ENCODE measurements at regions not wholly inside any gene's neighbourhood (a gene's known extent, or its start where the extent isn't known, plus 50 kb on each side); places are given as distances from the start of the nearest gene placed in this dataset.

GRCh38 chr2:2912293-2912692 lies 465.3 kb downstream of the EIPR1 start:
- intact Hi-C loops (cut with micrococcal nuclease) = no loop called here
- FAIRE-seq (no peak), ATAC-seq (no peak), DNase-seq (ENCODE audit: extremely low read depth in 1 of 4, low spot score in 3 of 4) (no peak)
- Histone ChIP-seq H2AFZ (ENCODE audit: low read depth, low read length) (no peak overlapping the region), H4K20me1 (replicated peaks; ENCODE audit: control insufficient read depth, insufficient read depth, low read length) (no peaks in the 10 kb centered on the region), H3K27ac (ENCODE audit: extremely low read depth, low read depth, low read length) (no peak overlapping the region), H3K4me3 (no peak overlapping the region), H3K4me2 (ENCODE audit: insufficient read depth, low read length) (no peak overlapping the region), H3K79me2 (ENCODE audit: control insufficient read depth, insufficient read depth, low read length) (no peaks in the 10 kb centered on the region), H3K4me1 (replicated peaks in 1 of 2; ENCODE audit: control insufficient read depth in 2 of 2, insufficient read depth in 2 of 2, low read length in 2 of 2) (no peaks in the 10 kb centered on the region), H3K9ac (ENCODE audit: insufficient read depth in 1 of 2, low read depth in 2 of 2, low read length in 2 of 2) (no peak overlapping the region), H3K9me1 (ENCODE audit: control insufficient read depth, insufficient read depth, low read length) (no peaks in the 10 kb centered on the region), H3K36me3 (ENCODE audit: control insufficient read depth, insufficient read depth, low read length) (no peaks in the 10 kb centered on the region), H3K9me3 (replicated peaks; ENCODE audit: control insufficient read depth, insufficient read depth, low read depth, low read length) (no peaks in the 10 kb centered on the region), H3K27me3 (ENCODE audit: control insufficient read depth in 2 of 2, insufficient read depth in 2 of 2, low read length in 2 of 2) (peaks cover 15 to 65% of the 10 kb centered on the region in 2 experiments)
- ChIA-PET CTCF (ENCODE audit: low intra/inter-chr PET ratio) (no interaction called here), POLR2A (no interaction called here)
- 0% methylated on average over 3 of the region's 3 CpGs for WGBS (ENCODE audit: insufficient coverage, low coverage, missing lambda C conversion rate)
- in situ Hi-C loops (cut with MboI) = no loop called here
- no TSS peak for BruUV-seq (replicated peaks)
- TF ChIP-seq, protein P1, sequence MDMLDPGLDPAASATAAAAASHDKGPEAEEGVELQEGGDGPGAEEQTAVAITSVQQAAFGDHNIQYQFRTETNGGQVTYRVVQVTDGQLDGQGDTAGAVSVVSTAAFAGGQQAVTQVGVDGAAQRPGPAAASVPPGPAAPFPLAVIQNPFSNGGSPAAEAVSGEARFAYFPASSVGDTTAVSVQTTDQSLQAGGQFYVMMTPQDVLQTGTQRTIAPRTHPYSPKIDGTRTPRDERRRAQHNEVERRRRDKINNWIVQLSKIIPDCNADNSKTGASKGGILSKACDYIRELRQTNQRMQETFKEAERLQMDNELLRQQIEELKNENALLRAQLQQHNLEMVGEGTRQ (CRISPR knock-in tag; IDR thresholded peaks at IDR 0.05) = no peak
- TF ChIP-seq ZNF449 (CRISPR knock-in tag; IDR thresholded peaks at IDR 0.05) (no peak), ZBTB34 (CRISPR knock-in tag; IDR thresholded peaks at IDR 0.05) (no peak), STAG1 (CRISPR knock-in tag; IDR thresholded peaks at IDR 0.05; ENCODE audit: borderline replicate concordance) (no peak), RNF2 (IDR thresholded peaks at IDR 0.05) (no peak), ZNF354B (CRISPR knock-in tag; IDR thresholded peaks at IDR 0.05) (no peak), NFRKB (IDR thresholded peaks at IDR 0.05; ENCODE audit: low read depth) (no peak), E4F1 (CRISPR knock-in tag; IDR thresholded peaks at IDR 0.05; ENCODE audit: borderline replicate concordance) (no peak), COPS2 (conservative IDR thresholded peaks at IDR 0.05) (no peak)
- TF ChIP-seq, protein P2, sequence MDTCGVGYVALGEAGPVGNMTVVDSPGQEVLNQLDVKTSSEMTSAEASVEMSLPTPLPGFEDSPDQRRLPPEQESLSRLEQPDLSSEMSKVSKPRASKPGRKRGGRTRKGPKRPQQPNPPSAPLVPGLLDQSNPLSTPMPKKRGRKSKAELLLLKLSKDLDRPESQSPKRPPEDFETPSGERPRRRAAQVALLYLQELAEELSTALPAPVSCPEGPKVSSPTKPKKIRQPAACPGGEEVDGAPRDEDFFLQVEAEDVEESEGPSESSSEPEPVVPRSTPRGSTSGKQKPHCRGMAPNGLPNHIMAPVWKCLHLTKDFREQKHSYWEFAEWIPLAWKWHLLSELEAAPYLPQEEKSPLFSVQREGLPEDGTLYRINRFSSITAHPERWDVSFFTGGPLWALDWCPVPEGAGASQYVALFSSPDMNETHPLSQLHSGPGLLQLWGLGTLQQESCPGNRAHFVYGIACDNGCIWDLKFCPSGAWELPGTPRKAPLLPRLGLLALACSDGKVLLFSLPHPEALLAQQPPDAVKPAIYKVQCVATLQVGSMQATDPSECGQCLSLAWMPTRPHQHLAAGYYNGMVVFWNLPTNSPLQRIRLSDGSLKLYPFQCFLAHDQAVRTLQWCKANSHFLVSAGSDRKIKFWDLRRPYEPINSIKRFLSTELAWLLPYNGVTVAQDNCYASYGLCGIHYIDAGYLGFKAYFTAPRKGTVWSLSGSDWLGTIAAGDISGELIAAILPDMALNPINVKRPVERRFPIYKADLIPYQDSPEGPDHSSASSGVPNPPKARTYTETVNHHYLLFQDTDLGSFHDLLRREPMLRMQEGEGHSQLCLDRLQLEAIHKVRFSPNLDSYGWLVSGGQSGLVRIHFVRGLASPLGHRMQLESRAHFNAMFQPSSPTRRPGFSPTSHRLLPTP (IDR thresholded peaks at IDR 0.05; ENCODE audit: borderline replicate concordance, extremely low read depth, insufficient read length) = no peak

All from K562 (cell line).